ENCODE measurements at regions not wholly inside any gene's neighbourhood (a gene's known extent, or its start where the extent isn't known, plus 50 kb on each side); places are given as distances from the start of the nearest gene placed in this dataset.

DNA sequence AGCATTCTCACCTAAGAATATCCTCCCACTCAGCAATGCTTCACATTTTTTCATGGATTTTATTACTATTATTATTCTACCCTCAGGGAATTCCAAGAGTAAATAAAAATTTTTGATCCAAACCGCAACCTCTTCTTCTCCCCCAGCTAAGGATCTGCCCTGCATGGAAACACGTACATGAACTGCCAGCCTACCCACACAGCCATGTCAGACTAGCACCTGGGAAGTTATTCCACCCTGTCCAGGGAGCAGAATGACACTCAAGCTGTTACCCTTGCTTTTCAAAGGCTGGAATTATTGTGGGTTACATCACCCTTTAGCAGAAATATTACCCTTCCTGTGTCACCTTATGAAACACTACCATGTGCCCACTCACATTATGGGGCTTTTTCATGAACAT is 227.3 kb upstream of the USP15 start (continued):
- TF ChIP-seq YY1 (IDR thresholded peaks at IDR 0.05) (no peak), TAF1 (conservative IDR thresholded peaks at IDR 0.05) (no peak), EGR1 (IDR thresholded peaks at IDR 0.05; ENCODE audit: low read depth in 2 of 2) (no peak)
- TF ChIP-seq, protein P1, sequence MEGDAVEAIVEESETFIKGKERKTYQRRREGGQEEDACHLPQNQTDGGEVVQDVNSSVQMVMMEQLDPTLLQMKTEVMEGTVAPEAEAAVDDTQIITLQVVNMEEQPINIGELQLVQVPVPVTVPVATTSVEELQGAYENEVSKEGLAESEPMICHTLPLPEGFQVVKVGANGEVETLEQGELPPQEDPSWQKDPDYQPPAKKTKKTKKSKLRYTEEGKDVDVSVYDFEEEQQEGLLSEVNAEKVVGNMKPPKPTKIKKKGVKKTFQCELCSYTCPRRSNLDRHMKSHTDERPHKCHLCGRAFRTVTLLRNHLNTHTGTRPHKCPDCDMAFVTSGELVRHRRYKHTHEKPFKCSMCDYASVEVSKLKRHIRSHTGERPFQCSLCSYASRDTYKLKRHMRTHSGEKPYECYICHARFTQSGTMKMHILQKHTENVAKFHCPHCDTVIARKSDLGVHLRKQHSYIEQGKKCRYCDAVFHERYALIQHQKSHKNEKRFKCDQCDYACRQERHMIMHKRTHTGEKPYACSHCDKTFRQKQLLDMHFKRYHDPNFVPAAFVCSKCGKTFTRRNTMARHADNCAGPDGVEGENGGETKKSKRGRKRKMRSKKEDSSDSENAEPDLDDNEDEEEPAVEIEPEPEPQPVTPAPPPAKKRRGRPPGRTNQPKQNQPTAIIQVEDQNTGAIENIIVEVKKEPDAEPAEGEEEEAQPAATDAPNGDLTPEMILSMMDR (IDR thresholded peaks at IDR 0.05; ENCODE audit: low read depth, low read length, missing input control): no peak

DNA sequence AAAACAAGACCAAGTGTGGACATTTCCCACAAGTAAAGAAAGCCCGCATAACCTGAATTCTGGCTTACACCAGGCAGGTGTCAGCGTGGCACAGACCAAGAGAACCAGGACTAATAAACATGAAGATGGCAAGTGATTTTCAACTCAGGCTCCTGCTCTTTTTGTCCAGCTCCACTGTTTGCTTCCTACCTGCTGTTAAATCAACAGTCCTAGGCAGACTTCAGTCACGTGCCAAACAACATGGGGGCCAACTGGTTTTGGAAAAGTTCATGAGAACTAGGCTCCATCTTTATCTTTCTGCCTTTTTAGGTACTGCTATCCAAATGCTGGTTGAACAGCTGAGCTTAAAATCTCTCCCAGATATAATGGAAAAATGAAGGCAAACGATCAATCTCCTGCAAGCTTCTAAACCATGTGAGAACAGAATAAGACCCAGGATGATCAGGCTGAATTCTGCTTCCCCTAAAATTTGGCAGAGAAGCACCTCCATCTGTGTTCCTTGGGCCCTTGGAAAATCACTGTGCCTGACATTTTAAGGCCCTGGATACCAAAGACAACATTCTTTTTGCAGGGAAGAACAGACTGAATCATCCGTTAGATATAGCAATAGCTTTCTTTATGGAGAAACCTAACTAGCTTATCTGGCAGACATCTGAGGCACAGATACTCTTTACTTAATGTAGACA is 215.6 kb upstream of the USP15 start:
- no peaks in the 10 kb centered on the region for H3K4me1 ChIP-seq (ENCODE audit: control insufficient read depth in 4 of 4, insufficient read depth in 4 of 4, low read length in 3 of 4)
- peaks cover 0 to 3% (median under 1%) of the 10 kb centered on the region in 4 donors for H3K9me3 ChIP-seq (ENCODE audit: control insufficient read depth in 4 of 4, low read length in 3 of 4)
- DNase-seq (ENCODE audit: low spot score): no peak
- H3K27ac ChIP-seq (ENCODE audit: low read depth in 1 of 2, low read length in 2 of 2): no peak overlapping the region
- H3K9ac ChIP-seq (ENCODE audit: low read depth in 1 of 2, low read length in 2 of 2): no peak overlapping the region
- H3K4me3 ChIP-seq (ENCODE audit: low read depth in 1 of 3, low read length in 3 of 3): no peak overlapping the region
- WGBS: 75% methylated on average over 5 of the region's 5 CpGs
- H3K27me3 ChIP-seq (ENCODE audit: control insufficient read depth in 4 of 4, insufficient read depth in 4 of 4, low read length in 3 of 4): no peaks in the 10 kb centered on the region
- no peaks in the 10 kb centered on the region for H3K36me3 ChIP-seq (ENCODE audit: control insufficient read depth in 4 of 4, insufficient read depth in 3 of 4, low read depth in 1 of 4, low read length in 3 of 4)
- TF ChIP-seq REST (IDR thresholded peaks at IDR 0.05): no peak
- no peak for TF ChIP-seq ZBTB33 (IDR thresholded peaks at IDR 0.05)
- TF ChIP-seq ATF3 (IDR thresholded peaks at IDR 0.05): no peak
- TF ChIP-seq NR2F2 (IDR thresholded peaks at IDR 0.05): no peak
- no peak for TF ChIP-seq RAD21 (IDR thresholded peaks at IDR 0.05)
- no peak for TF ChIP-seq SP1 (IDR thresholded peaks at IDR 0.05)
- TF ChIP-seq GABPA (IDR thresholded peaks at IDR 0.05 in 1 of 2, conservative IDR thresholded peaks at IDR 0.05 in 1 of 2): no peak

DNA sequence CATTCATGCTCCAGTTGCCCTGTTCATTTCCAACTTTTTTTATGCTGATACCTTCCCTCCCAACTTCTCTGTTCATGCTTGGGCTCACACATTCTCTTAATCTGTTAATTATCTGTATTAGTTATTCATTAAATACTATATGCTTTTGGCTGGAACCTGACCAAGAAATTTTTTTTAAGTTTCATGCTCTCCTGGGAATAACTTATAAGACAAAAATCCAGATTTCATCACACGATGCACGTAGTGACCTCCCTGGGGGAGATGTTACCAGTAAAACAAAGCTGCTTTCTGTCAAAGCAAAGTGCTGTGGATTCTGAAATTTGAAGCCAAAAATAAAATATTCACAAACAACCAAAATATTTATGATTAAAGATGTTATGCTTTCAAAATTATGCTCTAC is 215.0 kb upstream of the USP15 start:
- no peak overlapping the region for H3K27ac ChIP-seq (ENCODE audit: low read depth in 1 of 2, low read length in 2 of 2)
- TF ChIP-seq ATF3 (IDR thresholded peaks at IDR 0.05) (no peak), ZBTB33 (IDR thresholded peaks at IDR 0.05) (no peak), EGR1 (IDR thresholded peaks at IDR 0.05; ENCODE audit: low read depth in 2 of 2) (no peak), YY1 (IDR thresholded peaks at IDR 0.05) (no peak), NR2F2 (IDR thresholded peaks at IDR 0.05) (no peak), HNF4A (conservative IDR thresholded peaks at IDR 0.05) (no peak)
- TF ChIP-seq, protein P2, sequence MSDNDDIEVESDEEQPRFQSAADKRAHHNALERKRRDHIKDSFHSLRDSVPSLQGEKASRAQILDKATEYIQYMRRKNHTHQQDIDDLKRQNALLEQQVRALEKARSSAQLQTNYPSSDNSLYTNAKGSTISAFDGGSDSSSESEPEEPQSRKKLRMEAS (IDR thresholded peaks at IDR 0.05): no peak
- TF ChIP-seq, protein P1 (IDR thresholded peaks at IDR 0.05; ENCODE audit: low read depth, low read length, missing input control): no peak

More for the DNA sequence above, 215.0 kb upstream of the USP15 start:
- no peak overlapping the region for H3K9ac ChIP-seq (ENCODE audit: low read depth in 1 of 2, low read length in 2 of 2)
- DNase-seq (ENCODE audit: low spot score): no peak
- H3K9me3 ChIP-seq (ENCODE audit: control insufficient read depth in 4 of 4, low read length in 3 of 4): peaks cover 0 to 3% (median 0%) of the 10 kb centered on the region in 4 donors
- whole genome bisulfite sequencing: 89% methylated on average over 2 of the region's 2 CpGs
- no peaks in the 10 kb centered on the region for H3K36me3 ChIP-seq (ENCODE audit: control insufficient read depth in 4 of 4, insufficient read depth in 3 of 4, low read depth in 1 of 4, low read length in 3 of 4)
- no peaks in the 10 kb centered on the region for H3K4me1 ChIP-seq (ENCODE audit: control insufficient read depth in 4 of 4, insufficient read depth in 4 of 4, low read length in 3 of 4)
- H3K4me3 ChIP-seq (ENCODE audit: low read depth in 1 of 3, low read length in 3 of 3): no peak overlapping the region
- H3K27me3 ChIP-seq (ENCODE audit: control insufficient read depth in 4 of 4, insufficient read depth in 4 of 4, low read length in 3 of 4): no peaks in the 10 kb centered on the region
